ENCODE measurements at regions not wholly inside any gene's neighbourhood (a gene's known extent, or its start where the extent isn't known, plus 50 kb on each side); places are given as distances from the start of the nearest gene placed in this dataset.
"Not testable (repeated sequence)": the region's sequence is repeated elsewhere in the genome, so short reads cannot be mapped to it uniquely, and the experiment has no call there.

GRCh38 chr12:28770322-28770721 is 378.8 kb upstream of the FAR2 start:
- no peak for DNase-seq (ENCODE audit: low read depth)

- DNase-seq (ENCODE audit: low read depth): no peak
Observed at GRCh38 chr12:28771968-28772367, 377.1 kb upstream of the FAR2 start.

GRCh38 chr12:28775556-28775955 is 373.5 kb upstream of the FAR2 start:
- no peak for DNase-seq (ENCODE audit: low read depth)

- no peak for DNase-seq (ENCODE audit: low read depth)
Observed at GRCh38 chr12:28776220-28776619, 372.9 kb upstream of the FAR2 start.

GRCh38 chr12:28776913-28777422 is 372.1 kb upstream of the FAR2 start:
- DNase-seq (ENCODE audit: low read depth): no peak

GRCh38 chr12:28777603-28778365 is 371.3 kb upstream of the FAR2 start:
- no peak for DNase-seq (ENCODE audit: low read depth)

- DNase-seq (ENCODE audit: low read depth): peak; percentile 21
Observed at GRCh38 chr12:28780096-28780495, 369.0 kb upstream of the FAR2 start.

- DNase-seq (ENCODE audit: low read depth): no peak
Observed at GRCh38 chr12:28780960-28781359, 368.1 kb upstream of the FAR2 start.

GRCh38 chr12:28781671-28782652 is 367.1 kb upstream of the FAR2 start:
- DNase-seq (ENCODE audit: low read depth): no peak

- DNase-seq (ENCODE audit: low read depth): no peak
Observed at GRCh38 chr12:28782812-28783211, 366.3 kb upstream of the FAR2 start.

GRCh38 chr12:28787151-28787550 is 361.9 kb upstream of the FAR2 start:
- DNase-seq (ENCODE audit: low read depth): no peak

GRCh38 chr12:28788256-28788655 is 360.8 kb upstream of the FAR2 start:
- not testable (repeated sequence) for DNase-seq (ENCODE audit: low read depth)

- DNase-seq (ENCODE audit: low read depth): no peak
Observed at GRCh38 chr12:28793581-28794151, 355.4 kb upstream of the FAR2 start.

- DNase-seq (ENCODE audit: low read depth): no peak
Observed at GRCh38 chr12:28794211-28794610, 354.9 kb upstream of the FAR2 start.

GRCh38 chr12:28794786-28795185 is 354.3 kb upstream of the FAR2 start:
- DNase-seq (ENCODE audit: low read depth): no peak

- DNase-seq (ENCODE audit: low read depth): no peak
Observed at GRCh38 chr12:28795311-28795710, 353.8 kb upstream of the FAR2 start.

GRCh38 chr12:28799348-28799747 is 349.7 kb upstream of the FAR2 start:
- DNase-seq (ENCODE audit: low read depth): no peak

- DNase-seq (ENCODE audit: low read depth): no peak
Observed at GRCh38 chr12:28800129-28800528, 348.9 kb upstream of the FAR2 start.

GRCh38 chr12:28802706-28803438 is 346.2 kb upstream of the FAR2 start:
- DNase-seq (ENCODE audit: low read depth): no peak

GRCh38 chr12:28807535-28807934 is 341.5 kb upstream of the FAR2 start:
- no peak for DNase-seq (ENCODE audit: low read depth)

GRCh38 chr12:28811457-28811856 is 337.6 kb upstream of the FAR2 start:
- DNase-seq (ENCODE audit: low read depth): no peak
